Natural killer cell (primary cell): ENCODE measurements at regions not wholly inside any gene's neighbourhood (a gene's known extent, or its start where the extent isn't known, plus 50 kb on each side); places are given as distances from the start of the nearest gene placed in this dataset.

Experiments
- ATAC-seq, 3 donors: fragments of 150-1000 bp in 2 of 3; fragments of 200-7000 bp in 1 of 3; cut with Tn5 transposase; 1 replicate in 1 of 3; 2 replicates in 2 of 3; pipeline ENCODE4 v1.10.0; 2021; ENCODE audit warnings: mild to moderate bottlenecking in 2 of 3, moderate library complexity in 2 of 3
- DNase-seq, 2 donors: peaks; one replicate each; pipeline versions ENCODE4 v3.0.0 to v3.0.0-alpha.2; 2013 to 2021; ENCODE audit warnings: mixed read lengths in 1 of 2
- H3K27ac ChIP-seq: one replicate; pipeline ENCODE4 v1.5.1; 2013; ENCODE audit warnings: mild to moderate bottlenecking, low read length
- H3K27me3 ChIP-seq: one replicate; pipeline ENCODE4 v1.6.1; 2013; ENCODE audit warnings: low read length; ENCODE audit not compliant: control insufficient read depth, insufficient read depth
- H3K36me3 ChIP-seq: one replicate; pipeline ENCODE4 v1.6.1; 2013; ENCODE audit warnings: low read length; ENCODE audit not compliant: control insufficient read depth, insufficient read depth
- H3K4me1 ChIP-seq: one replicate; pipeline ENCODE4 v1.6.1; 2013; ENCODE audit warnings: low read length; ENCODE audit not compliant: control insufficient read depth, insufficient read depth
- H3K4me3 ChIP-seq: one replicate; pipeline ENCODE4 v1.5.1; 2013; ENCODE audit warnings: low read length
- H3K9me3 ChIP-seq: one replicate; pipeline ENCODE4 v1.6.1; 2013; ENCODE audit warnings: low read length; ENCODE audit not compliant: control insufficient read depth, insufficient read depth
- H3K27ac Mint-ChIP-seq, 2 donors: one replicate each; pipeline ENCODE4 v1.8.0; 2022; ENCODE audit warnings: mild to moderate bottlenecking in 2 of 2, mixed read lengths in 2 of 2, moderate library complexity in 1 of 2
- H3K27me3 Mint-ChIP-seq, 2 donors: one replicate each; pipeline ENCODE4 v1.8.0; 2022; ENCODE audit warnings: low read depth in 2 of 2, mixed read lengths in 2 of 2
- H3K36me3 Mint-ChIP-seq: one replicate; pipeline ENCODE4 v1.8.0; 2022; ENCODE audit warnings: mixed read lengths
- H3K4me1 Mint-ChIP-seq, 2 donors: one replicate each; pipeline ENCODE4 v1.8.0; 2022; ENCODE audit warnings: mixed read lengths in 2 of 2
- H3K4me3 Mint-ChIP-seq: one replicate; pipeline ENCODE4 v1.8.0; 2022; ENCODE audit warnings: mild to moderate bottlenecking, moderate library complexity, mixed read lengths
- H3K9me3 Mint-ChIP-seq, 2 donors: one replicate each; pipeline ENCODE4 v1.8.0; 2022; ENCODE audit warnings: mixed read lengths in 2 of 2
- CTCF ChIP-seq: fragments of 200-600 bp; IDR thresholded peaks from one replicate; pipeline ENCODE4 v1.8.0; 2022; ENCODE audit warnings: antibody characterized with exemption
- WGBS: methylation state at CpG from one replicate; pipeline ENCODE4 v1.1.7; 2013; ENCODE audit warnings: missing lambda C conversion rate; ENCODE audit not compliant: insufficient coverage; 5-methylcytosine and 5-hydroxymethylcytosine counted together
- intact Hi-C: fragments of 100-400 bp; cut with micrococcal nuclease; formaldehyde crosslinking; loops from one replicate; pipeline ENCODE4 v1.14.2; 2022

GRCh38 chr1:163670989-163671757, 349.4 kb downstream of the NUF2 start:
- Mint-ChIP-seq H3K4me1 (no peaks in the 10 kb centered on the region), H3K36me3 (no peaks in the 10 kb centered on the region), H3K27me3 (no peaks in the 10 kb centered on the region), H3K9me3 (peaks cover 8 to 9% of the 10 kb centered on the region in 2 donors), H3K4me3 (no peak overlapping the region), H3K27ac (no peak overlapping the region)
- ATAC-seq (no peak), DNase-seq (no peak)
- H3K4me3 ChIP-seq: no peak overlapping the region
- intact Hi-C loops: no loop called here
- H3K9me3 ChIP-seq: no peaks in the 10 kb centered on the region
- H3K27ac ChIP-seq: no peak overlapping the region
- H3K27me3 ChIP-seq: no peaks in the 10 kb centered on the region
- TF ChIP-seq CTCF: no peak
- no peaks in the 10 kb centered on the region for H3K4me1 ChIP-seq
- no peaks in the 10 kb centered on the region for H3K36me3 ChIP-seq
- 48% methylated on average over 4 of the region's 4 CpGs for WGBS

GRCh38 chr1:163672976-163673758, 351.4 kb downstream of the NUF2 start:
- peaks cover 8 to 9% of the 10 kb centered on the region in 2 donors for H3K9me3 Mint-ChIP-seq
- Histone ChIP-seq H3K27ac (no peak overlapping the region), H3K9me3 (no peaks in the 10 kb centered on the region), H3K4me3 (no peak overlapping the region), H3K4me1 (no peaks in the 10 kb centered on the region), H3K27me3 (no peaks in the 10 kb centered on the region), H3K36me3 (no peaks in the 10 kb centered on the region)
- no peak overlapping the region for H3K27ac Mint-ChIP-seq
- WGBS: 71% methylated on average over 6 of the region's 9 CpGs
- no peaks in the 10 kb centered on the region for H3K27me3 Mint-ChIP-seq
- no peak overlapping the region for H3K4me3 Mint-ChIP-seq
- DNase-seq: no peak
- no peaks in the 10 kb centered on the region for H3K4me1 Mint-ChIP-seq
- no peak for ATAC-seq
- TF ChIP-seq CTCF: no peak
- H3K36me3 Mint-ChIP-seq: no peaks in the 10 kb centered on the region
- intact Hi-C loops: no loop called here

- 92% methylated on average over 8 of the region's 8 CpGs for WGBS
- no peaks in the 10 kb centered on the region for H3K9me3 ChIP-seq
- H3K4me1 ChIP-seq: no peaks in the 10 kb centered on the region
- no peaks in the 10 kb centered on the region for H3K27me3 ChIP-seq
- no peaks in the 10 kb centered on the region for H3K4me1 Mint-ChIP-seq
- H3K4me3 ChIP-seq: no peak overlapping the region
- no peaks in the 10 kb centered on the region for H3K36me3 ChIP-seq
- DNase-seq (no peak), ATAC-seq (no peak)
- intact Hi-C loops: no loop called here
- H3K27me3 Mint-ChIP-seq: no peaks in the 10 kb centered on the region
- H3K4me3 Mint-ChIP-seq: no peak overlapping the region
- no peak overlapping the region for H3K27ac ChIP-seq
- H3K36me3 Mint-ChIP-seq: peaks cover 2% of the 10 kb centered on the region
- H3K27ac Mint-ChIP-seq: no peak overlapping the region
- no peak for TF ChIP-seq CTCF
- peaks cover 9 to 10% of the 10 kb centered on the region in 2 donors for H3K9me3 Mint-ChIP-seq
Observed at GRCh38 chr1:163673759-163674151, 352.0 kb downstream of the NUF2 start.
